ENCODE measurements at regions not wholly inside any gene's neighbourhood (a gene's known extent, or its start where the extent isn't known, plus 50 kb on each side); places are given as distances from the start of the nearest gene placed in this dataset.

GRCh38 chr7:112874909-112875308, 84.7 kb upstream of the TMEM168 start:
- no peaks in the 10 kb centered on the region for H3K27me3 ChIP-seq (ENCODE audit: low read depth)
- H3K4me1 ChIP-seq, result no peaks in the 10 kb centered on the region
- no peaks in the 10 kb centered on the region for H3K36me3 ChIP-seq
- no peak overlapping the region for H3K4me3 ChIP-seq
- no peaks in the 10 kb centered on the region for H3K9me3 ChIP-seq
- ATAC-seq, result no peak
- DNase-seq, result no peak
- no peak overlapping the region for H3K27ac ChIP-seq
- intact Hi-C loops (cut with DNase I), result no loop called here
- TF ChIP-seq CTCF (IDR thresholded peaks at IDR 0.05), result no peak

- H3K4me1 ChIP-seq, result no peaks in the 10 kb centered on the region
- DNase-seq, result no peak
- no peak for TF ChIP-seq CTCF (IDR thresholded peaks at IDR 0.05)
- no peaks in the 10 kb centered on the region for H3K9me3 ChIP-seq
- no peaks in the 10 kb centered on the region for H3K27me3 ChIP-seq (ENCODE audit: low read depth)
- no peak overlapping the region for H3K4me3 ChIP-seq
- H3K27ac ChIP-seq, result no peak overlapping the region
- intact Hi-C loops (cut with DNase I), result no loop called here
- H3K36me3 ChIP-seq, result no peaks in the 10 kb centered on the region
- no peak for ATAC-seq
Measured at GRCh38 chr7:112873831-112874553, 83.8 kb upstream of the TMEM168 start.

DNA sequence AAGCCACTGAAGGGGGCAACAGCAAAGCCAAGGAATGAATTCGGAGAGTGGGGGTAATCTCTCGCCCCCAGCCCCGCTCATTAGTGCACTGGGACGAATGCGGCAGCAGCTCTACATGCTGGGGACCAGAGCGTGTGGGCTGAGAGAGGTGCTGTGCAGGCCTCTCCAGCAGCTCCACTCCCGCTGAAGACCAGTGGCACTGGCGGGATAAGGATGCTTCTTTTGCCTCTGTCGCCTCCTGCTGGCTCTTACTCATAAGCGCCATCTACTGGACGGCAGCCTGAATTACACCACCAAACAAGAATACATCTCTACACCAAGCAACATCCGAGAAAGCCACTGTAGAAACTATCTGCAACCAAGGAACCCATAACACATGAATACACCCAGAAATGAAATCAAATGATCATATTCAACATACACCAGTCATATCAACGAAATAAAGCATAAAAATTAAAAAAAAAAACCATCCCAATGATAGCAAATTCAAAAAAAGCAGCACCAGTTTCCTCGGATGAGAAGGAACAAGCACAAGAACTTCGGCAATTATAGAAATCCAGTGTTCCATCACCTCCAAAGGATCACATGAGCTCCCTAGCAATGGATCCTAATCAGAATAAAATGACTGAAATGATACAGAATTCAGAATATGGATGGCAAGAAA, 79.0 kb upstream of the TMEM168 start:
- Histone ChIP-seq H3K27ac (no peak overlapping the region), H3K4me1 (peaks cover 11% of the 10 kb centered on the region), H3K36me3 (no peaks in the 10 kb centered on the region), H3K4me3 (no peak overlapping the region), H3K9me3 (no peaks in the 10 kb centered on the region), H3K27me3 (ENCODE audit: low read depth) (no peaks in the 10 kb centered on the region)
- peak; percentile 67 to 68 for ATAC-seq
- no peak for DNase-seq
- peak; percentile 66 for TF ChIP-seq CTCF (IDR thresholded peaks at IDR 0.05)
- intact Hi-C loops (cut with DNase I), result no loop called here

- Histone ChIP-seq H3K27me3 (ENCODE audit: low read depth) (no peaks in the 10 kb centered on the region), H3K4me1 (peaks cover 11% of the 10 kb centered on the region), H3K4me3 (no peak overlapping the region), H3K36me3 (no peaks in the 10 kb centered on the region), H3K27ac (no peak overlapping the region), H3K9me3 (no peaks in the 10 kb centered on the region)
- DNase-seq (no peak), ATAC-seq (peak in 1 of 2 donors; percentile 37)
- no peak for TF ChIP-seq CTCF (IDR thresholded peaks at IDR 0.05)
- intact Hi-C loops (cut with DNase I), result no loop called here
Measured at GRCh38 chr7:112868609-112869008, 78.4 kb upstream of the TMEM168 start.

DNA sequence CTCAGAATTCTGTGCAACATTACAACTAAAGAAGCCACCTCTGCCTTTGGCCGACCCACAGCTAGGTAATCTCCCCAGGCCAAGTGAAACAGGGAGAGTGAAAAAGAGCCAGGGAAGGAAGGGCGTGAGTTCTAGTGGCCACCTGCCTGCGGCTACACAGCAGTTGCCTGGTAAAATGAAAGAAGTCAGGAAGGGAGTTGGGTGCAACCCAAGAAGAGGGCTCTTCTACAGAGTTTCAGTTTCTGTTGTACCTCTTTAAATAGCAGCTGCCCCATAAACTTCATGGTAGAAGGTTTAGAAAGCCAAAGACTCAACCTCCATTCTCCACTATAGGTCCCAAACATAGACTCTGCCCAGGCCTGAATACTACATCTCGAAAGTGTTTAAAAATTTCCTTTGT, 76.2 kb upstream of the TMEM168 start:
- H3K27ac ChIP-seq, result no peak overlapping the region
- H3K4me1 ChIP-seq, result peaks cover 11% of the 10 kb centered on the region
- H3K36me3 ChIP-seq, result no peaks in the 10 kb centered on the region
- no peaks in the 10 kb centered on the region for H3K9me3 ChIP-seq
- intact Hi-C loops (cut with DNase I), result no loop called here
- no peaks in the 10 kb centered on the region for H3K27me3 ChIP-seq (ENCODE audit: low read depth)
- no peak for TF ChIP-seq CTCF (IDR thresholded peaks at IDR 0.05)
- ATAC-seq (peak; percentile 68 to 78), DNase-seq (no peak)
- no peak overlapping the region for H3K4me3 ChIP-seq

Measured in lower lobe of right lung (tissue), 2 donors.